Right cardiac atrium (tissue), 5 donors: ENCODE measurements at regions not wholly inside any gene's neighbourhood (a gene's known extent, or its start where the extent isn't known, plus 50 kb on each side); places are given as distances from the start of the nearest gene placed in this dataset.

Experiments used
- ATAC-seq, 2 donors: fragments of 200-7000 bp; cut with Tn5 transposase; one replicate each; pipeline versions ENCODE4 v1.8.0 to v1.9.1; 2020; ENCODE audit warnings: moderate library complexity in 2 of 2, mild to moderate bottlenecking in 1 of 2
- DNase-seq, 3 donors: peaks; one replicate each; pipeline ENCODE4 v3.0.0-alpha.2; 2020
- H3K27ac ChIP-seq: one replicate; pipeline ENCODE4 v1.5.1; 2013; ENCODE audit warnings: mild to moderate bottlenecking, low read length, control low read depth, moderate library complexity
- H3K27me3 ChIP-seq: one replicate; pipeline ENCODE4 v1.6.1; 2013; ENCODE audit not compliant: control insufficient read depth, insufficient read depth
- H3K4me1 ChIP-seq: one replicate; pipeline ENCODE4 v1.6.1; 2013; ENCODE audit warnings: low read length; ENCODE audit not compliant: control insufficient read depth, insufficient read depth
- H3K4me3 ChIP-seq: one replicate; pipeline ENCODE4 v1.5.1; 2013; ENCODE audit warnings: low read length, control low read depth
- H3K9me3 ChIP-seq: one replicate; pipeline ENCODE4 v1.6.1; 2013; ENCODE audit warnings: low read length; ENCODE audit not compliant: control insufficient read depth
- WGBS: extraction: QIAGEN DNeasy Blood & Tissue Kit; methylation state at CpG from one replicate; pipeline ENCODE4 v1.1.7; 2013; 5-methylcytosine and 5-hydroxymethylcytosine counted together
- intact Hi-C, 4 donors: fragments of 100-400 bp; cut with DNase I; formaldehyde crosslinking; loops; one replicate each; pipeline versions ENCODE4 v1.11.0 to v1.14.0; 2022 to 2023
- donor health status: healthy with polysubstance abuse.
- donor health status: DM: no; HTN: yes; CAD: no.
- donor health status: DM: no; HTN: no; CAD: no.
- donor health status: DM: no; HTN: yes; CAD: no; lungs with severe emphysema.
- donor health status: DM: yes; HTN: yes; CAD: no.

- no peak overlapping the region for H3K27ac ChIP-seq
- H3K4me1 ChIP-seq, result no peaks in the 10 kb centered on the region
- intact Hi-C loops, result no loop called here
- H3K9me3 ChIP-seq, result no peaks in the 10 kb centered on the region
- no peak for ATAC-seq
- no peaks in the 10 kb centered on the region for H3K27me3 ChIP-seq
- no peak for DNase-seq
- 86% methylated on average over 21 of the region's 21 CpGs for WGBS
- H3K4me3 ChIP-seq, result no peak overlapping the region
Observed at GRCh38 chr17:77691216-77692085, 267.1 kb upstream of the TNRC6C start.

DNA sequence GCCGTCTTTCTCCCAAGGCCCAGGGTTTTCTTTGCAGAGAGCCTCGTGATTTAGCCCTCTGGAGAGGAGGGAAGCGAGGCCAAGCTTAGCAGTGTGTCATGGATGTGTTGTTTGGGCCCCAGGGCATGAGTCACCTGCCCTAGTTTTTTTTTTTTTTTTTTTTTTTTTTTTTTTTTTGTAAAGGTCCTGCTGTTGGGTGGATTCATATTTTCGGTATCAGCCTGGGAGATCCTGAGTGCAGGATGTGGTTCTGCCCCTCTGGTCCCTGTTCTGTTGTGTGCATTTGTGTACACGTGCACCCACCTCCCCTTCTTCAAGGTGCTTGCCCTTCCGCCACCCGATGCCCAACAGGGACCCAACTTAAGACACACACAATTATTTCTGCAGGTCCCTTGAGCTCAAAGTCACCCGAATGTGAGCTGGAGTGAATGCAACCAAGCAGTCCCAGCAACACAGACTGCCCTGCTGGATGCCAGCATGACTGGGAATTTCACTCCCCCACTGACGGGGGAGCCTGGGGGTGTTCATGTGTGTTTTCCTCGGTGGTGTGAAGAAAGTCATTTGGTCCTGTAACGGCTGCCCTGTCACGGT, 265.8 kb upstream of the TNRC6C start:
- DNase-seq, result no peak

GRCh38 chr17:77693301-77693700, 265.2 kb upstream of the TNRC6C start:
- intact Hi-C loops, result no loop called here
- 82% methylated on average over 9 of the region's 9 CpGs for WGBS

More for the DNA sequence above, 265.8 kb upstream of the TNRC6C start:
- H3K27me3 ChIP-seq, result no peaks in the 10 kb centered on the region
- no peak overlapping the region for H3K4me3 ChIP-seq
- no peak for ATAC-seq
- no peaks in the 10 kb centered on the region for H3K4me1 ChIP-seq
- WGBS, result 78% methylated on average over 12 of the region's 12 CpGs
- H3K27ac ChIP-seq, result no peak overlapping the region
- intact Hi-C loops, result no loop called here
- H3K9me3 ChIP-seq, result no peaks in the 10 kb centered on the region

DNA sequence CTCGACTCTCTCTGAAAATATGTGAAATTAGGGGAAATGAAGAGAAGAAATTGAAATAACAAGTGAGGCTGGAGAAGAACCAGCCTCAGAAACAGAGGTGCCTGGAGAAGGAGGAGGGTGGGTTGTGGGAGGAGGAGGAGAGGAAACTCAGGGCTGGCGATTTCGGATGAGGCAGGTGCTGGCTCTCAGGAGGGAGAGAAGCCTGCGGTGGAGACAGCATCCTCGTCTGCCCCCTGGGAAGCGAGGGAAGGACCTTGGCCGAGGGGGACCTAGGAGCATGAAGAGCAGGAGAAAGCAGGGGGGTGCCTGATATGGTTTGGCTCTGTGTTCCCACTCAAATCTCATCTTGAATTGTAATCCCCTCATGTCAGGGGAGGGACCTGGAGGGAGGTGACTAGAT, 264.7 kb upstream of the TNRC6C start:
- intact Hi-C loops, result no loop called here
- no peaks in the 10 kb centered on the region for H3K9me3 ChIP-seq
- ATAC-seq, result no peak
- no peak for DNase-seq
- H3K27ac ChIP-seq, result no peak overlapping the region
- WGBS, result 67% methylated on average over 7 of the region's 7 CpGs
- no peaks in the 10 kb centered on the region for H3K4me1 ChIP-seq
- no peaks in the 10 kb centered on the region for H3K27me3 ChIP-seq
- H3K4me3 ChIP-seq, result no peak overlapping the region

More at GRCh38 chr17:77693301-77693700, 265.2 kb upstream of the TNRC6C start:
- H3K9me3 ChIP-seq, result no peaks in the 10 kb centered on the region
- ATAC-seq (no peak), DNase-seq (no peak)
- H3K27me3 ChIP-seq, result no peaks in the 10 kb centered on the region
- H3K4me1 ChIP-seq, result no peaks in the 10 kb centered on the region
- H3K4me3 ChIP-seq, result no peak overlapping the region
- no peak overlapping the region for H3K27ac ChIP-seq

DNA sequence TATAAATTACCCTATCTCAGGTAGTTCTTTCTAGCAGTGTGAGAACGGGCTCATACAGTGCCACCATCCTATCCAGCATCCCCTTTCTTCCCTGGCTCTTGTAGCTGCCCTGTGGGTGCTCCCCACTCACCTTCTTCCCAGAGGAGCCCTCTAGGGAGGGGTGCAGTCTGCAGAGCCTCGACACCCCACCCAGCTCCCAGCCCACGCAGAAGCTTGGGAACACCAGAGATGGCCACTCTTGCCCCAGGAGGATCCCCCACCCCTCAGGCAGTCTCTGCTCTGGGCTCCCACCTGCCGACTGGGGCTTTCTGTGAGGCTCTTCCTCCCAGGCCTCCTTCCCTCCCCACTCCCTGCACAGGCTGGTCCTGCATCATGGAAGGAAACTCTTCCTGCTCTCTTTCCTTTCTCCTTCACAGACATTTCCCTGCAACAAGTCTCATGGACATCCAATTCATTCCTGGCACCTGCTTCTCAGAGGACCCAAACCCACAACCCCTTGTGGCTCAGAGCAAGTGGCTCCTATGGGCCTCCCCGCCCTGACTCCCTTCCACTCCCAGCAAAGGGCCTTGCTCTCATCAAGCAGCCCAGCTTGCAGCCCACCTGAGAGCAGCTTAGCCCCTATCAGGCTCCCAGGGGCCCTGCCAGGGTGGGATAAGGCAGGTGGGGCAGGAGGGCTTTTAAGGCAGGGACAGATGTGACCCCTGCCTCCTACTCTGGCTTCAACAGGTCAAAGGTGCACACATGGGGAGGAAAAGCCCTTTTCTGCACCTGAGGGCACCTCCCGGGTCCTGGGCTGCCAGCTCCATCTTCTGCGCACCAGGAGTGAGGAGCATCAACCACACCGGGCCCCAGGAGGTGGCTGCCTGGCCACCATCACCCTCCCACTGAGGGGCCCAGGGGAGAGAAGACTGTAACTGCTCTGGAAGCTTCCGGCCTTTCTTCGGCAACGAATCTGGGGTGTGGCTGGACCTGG, 263.8 kb upstream of the TNRC6C start:
- intact Hi-C loops, result no loop called here
- no peak overlapping the region for H3K4me3 ChIP-seq
- no peaks in the 10 kb centered on the region for H3K27me3 ChIP-seq
- no peak for ATAC-seq
- WGBS, result 87% methylated on average over 11 of the region's 11 CpGs
- H3K27ac ChIP-seq, result no peak overlapping the region
- H3K9me3 ChIP-seq, result no peaks in the 10 kb centered on the region
- no peak for DNase-seq
- no peaks in the 10 kb centered on the region for H3K4me1 ChIP-seq

DNA sequence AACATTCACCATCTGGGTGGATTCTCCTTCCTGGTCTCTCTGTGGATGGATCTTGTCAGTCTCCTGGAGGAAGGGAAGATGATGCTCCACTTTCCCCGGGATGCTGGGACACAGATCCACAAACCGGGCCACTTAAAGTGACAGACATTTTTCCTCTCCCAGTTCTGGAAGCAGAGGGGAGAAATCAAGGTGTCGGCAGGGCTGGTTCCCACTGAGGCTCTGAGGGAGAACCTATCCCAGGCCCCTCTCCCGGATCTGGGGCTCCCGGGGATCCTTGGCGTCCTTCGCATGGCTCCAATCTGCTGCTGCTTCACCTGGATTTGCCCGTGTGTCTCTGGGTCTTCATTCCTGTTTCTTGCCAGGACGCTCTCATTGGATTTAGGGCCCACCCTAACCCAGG, 263.1 kb upstream of the TNRC6C start:
- no peaks in the 10 kb centered on the region for H3K27me3 ChIP-seq
- H3K27ac ChIP-seq, result no peak overlapping the region
- no peaks in the 10 kb centered on the region for H3K9me3 ChIP-seq
- no peak overlapping the region for H3K4me3 ChIP-seq
- no peak for DNase-seq
- no peaks in the 10 kb centered on the region for H3K4me1 ChIP-seq
- WGBS, result 84% methylated on average over 9 of the region's 9 CpGs
- intact Hi-C loops, result no loop called here
- ATAC-seq, result no peak

DNA sequence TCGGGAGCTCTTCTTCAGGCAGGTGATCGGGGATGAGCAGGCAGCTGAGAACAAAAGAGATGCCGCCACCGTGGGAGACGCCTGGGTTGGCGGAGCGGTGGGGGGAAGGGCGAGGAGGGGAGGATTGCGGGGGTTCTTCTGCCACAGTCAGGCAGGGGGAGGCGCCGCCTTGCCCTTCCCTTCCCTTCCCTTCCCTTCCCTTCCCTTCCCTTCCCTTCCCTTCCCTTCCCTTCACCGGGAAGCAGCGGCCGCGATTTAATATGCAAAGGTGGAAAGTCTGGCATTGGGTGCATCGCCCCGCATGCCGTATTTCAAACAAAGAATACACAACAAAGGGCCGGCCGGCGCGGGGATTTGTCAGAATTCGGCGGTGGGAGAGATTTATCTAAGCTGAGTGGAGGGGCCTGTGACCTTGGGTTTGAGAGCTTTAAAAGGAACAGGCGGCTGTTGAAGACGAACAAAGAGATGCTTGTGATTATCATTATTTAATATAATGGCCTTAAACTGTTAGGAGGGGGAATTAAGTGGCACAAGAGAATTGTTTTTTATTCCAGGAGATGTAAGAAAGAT, 262.3 kb upstream of the TNRC6C start:
- no peaks in the 10 kb centered on the region for H3K9me3 ChIP-seq
- DNase-seq, result no peak
- H3K27ac ChIP-seq, result no peak overlapping the region
- WGBS, result 34% methylated on average over 25 of the region's 26 CpGs
- no peaks in the 10 kb centered on the region for H3K27me3 ChIP-seq
- ATAC-seq, result no peak
- no peaks in the 10 kb centered on the region for H3K4me1 ChIP-seq
- intact Hi-C loops, result no loop called here
- H3K4me3 ChIP-seq, result no peak overlapping the region

GRCh38 chr17:77696721-77697460, 261.6 kb upstream of the TNRC6C start:
- intact Hi-C loops, result no loop called here
- Histone ChIP-seq H3K27ac (no peak overlapping the region), H3K9me3 (no peaks in the 10 kb centered on the region), H3K27me3 (no peaks in the 10 kb centered on the region), H3K4me3 (no peak overlapping the region), H3K4me1 (no peaks in the 10 kb centered on the region)
- ATAC-seq (peak; percentile 18 to 28), DNase-seq (no peak)
- WGBS, result 48% methylated on average over 15 of the region's 15 CpGs

- ATAC-seq, result no peak
- no peak overlapping the region for H3K4me3 ChIP-seq
- H3K4me1 ChIP-seq, result no peaks in the 10 kb centered on the region
- no peaks in the 10 kb centered on the region for H3K9me3 ChIP-seq
- H3K27me3 ChIP-seq, result no peaks in the 10 kb centered on the region
- intact Hi-C loops, result no loop called here
- no peak overlapping the region for H3K27ac ChIP-seq
- WGBS, result 77% methylated on average over 16 of the region's 16 CpGs
- DNase-seq, result no peak
Observed at GRCh38 chr17:77697480-77698400, 260.8 kb upstream of the TNRC6C start.
